Spinal cord (tissue), 9 donors: ENCODE measurements at regions not wholly inside any gene's neighbourhood (a gene's known extent, or its start where the extent isn't known, plus 50 kb on each side); places are given as distances from the start of the nearest gene placed in this dataset.

Experiments
- DNase-seq, 6 donors: peaks; one replicate each; pipeline versions ENCODE4 v3.0.0 to v3.0.0-alpha.2; 2013 to 2015; ENCODE audit warnings: low spot score in 6 of 6, low read depth in 4 of 6
- H3K27ac ChIP-seq: one replicate; pipeline ENCODE4 v1.5.1; 2013; ENCODE audit warnings: low read depth, low read length, control low read depth
- H3K27me3 ChIP-seq: one replicate; pipeline ENCODE4 v1.6.1; 2013; ENCODE audit warnings: low read length; ENCODE audit not compliant: control insufficient read depth, insufficient read depth
- H3K36me3 ChIP-seq: one replicate; pipeline ENCODE4 v1.6.1; 2013; ENCODE audit warnings: low read length; ENCODE audit not compliant: control insufficient read depth, insufficient read depth
- H3K4me1 ChIP-seq: one replicate; pipeline ENCODE4 v1.6.1; 2013; ENCODE audit warnings: low read length; ENCODE audit not compliant: control insufficient read depth, insufficient read depth
- H3K4me3 ChIP-seq: one replicate; pipeline ENCODE4 v1.5.1; 2013; ENCODE audit warnings: low read depth, low read length, control low read depth
- H3K9me3 ChIP-seq: one replicate; pipeline ENCODE4 v1.6.1; 2013; ENCODE audit warnings: low read length; ENCODE audit not compliant: control insufficient read depth, insufficient read depth
- WGBS: methylation state at CpG from one replicate; pipeline ENCODE4 v1.1.5; 2013; ENCODE audit warnings: missing lambda C conversion rate; ENCODE audit not compliant: insufficient coverage; 5-methylcytosine and 5-hydroxymethylcytosine counted together
- donor health status: healthy.

DNA sequence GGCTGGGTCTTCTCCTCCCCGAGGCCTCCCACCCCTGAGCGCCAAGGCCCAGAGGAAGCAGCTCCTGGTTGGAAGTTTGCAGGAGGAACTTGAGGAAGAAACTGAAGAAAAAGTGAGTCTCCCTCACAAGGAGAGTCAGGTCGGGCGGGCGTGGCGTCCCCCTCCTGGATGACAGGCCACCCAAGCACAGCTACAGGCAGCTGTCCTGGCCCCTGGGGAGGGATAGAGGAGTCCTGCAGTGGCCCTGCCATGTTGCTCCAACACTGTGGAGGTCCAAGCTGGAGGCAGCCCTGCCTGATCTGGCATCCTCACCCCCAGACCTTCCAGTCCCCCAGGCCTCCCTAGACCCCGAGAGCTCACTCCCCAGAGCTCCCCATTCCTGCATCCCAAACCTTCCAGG lies 1150.1 kb downstream of the BRD1 start:
- Histone ChIP-seq H3K9me3 (peaks cover 5% of the 10 kb centered on the region), H3K27ac (no peak overlapping the region), H3K27me3 (no peaks in the 10 kb centered on the region), H3K4me1 (peaks cover 20% of the 10 kb centered on the region), H3K36me3 (peaks cover 56% of the 10 kb centered on the region), H3K4me3 (no peak overlapping the region)
- DNase-seq: no peak
- 94% methylated on average over 7 of the region's 7 CpGs for WGBS

DNA sequence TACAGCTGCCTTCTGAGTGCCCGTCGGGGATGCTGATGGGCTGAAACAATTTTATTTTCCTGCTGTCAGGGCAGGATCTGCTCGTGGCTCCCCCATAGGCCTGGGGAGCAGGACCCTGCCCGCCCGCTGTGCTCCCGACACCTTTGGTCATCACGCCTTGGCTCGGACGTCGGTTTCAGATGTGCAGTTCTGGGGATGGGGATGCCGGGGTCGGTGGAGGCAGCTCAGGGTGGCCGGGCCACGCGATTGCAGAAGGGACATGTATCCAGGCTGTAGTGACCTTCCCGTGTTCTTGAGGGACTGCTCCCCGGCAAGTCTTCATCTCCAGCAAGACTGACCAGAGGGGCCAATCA lies 1150.5 kb downstream of the BRD1 start:
- Histone ChIP-seq H3K9me3 (peaks cover 7% of the 10 kb centered on the region), H3K4me3 (no peak overlapping the region), H3K27me3 (no peaks in the 10 kb centered on the region), H3K27ac (no peak overlapping the region), H3K4me1 (peaks cover 18% of the 10 kb centered on the region), H3K36me3 (peaks cover 55% of the 10 kb centered on the region)
- WGBS: 85% methylated on average over 17 of the region's 17 CpGs
- DNase-seq: no peak

DNA sequence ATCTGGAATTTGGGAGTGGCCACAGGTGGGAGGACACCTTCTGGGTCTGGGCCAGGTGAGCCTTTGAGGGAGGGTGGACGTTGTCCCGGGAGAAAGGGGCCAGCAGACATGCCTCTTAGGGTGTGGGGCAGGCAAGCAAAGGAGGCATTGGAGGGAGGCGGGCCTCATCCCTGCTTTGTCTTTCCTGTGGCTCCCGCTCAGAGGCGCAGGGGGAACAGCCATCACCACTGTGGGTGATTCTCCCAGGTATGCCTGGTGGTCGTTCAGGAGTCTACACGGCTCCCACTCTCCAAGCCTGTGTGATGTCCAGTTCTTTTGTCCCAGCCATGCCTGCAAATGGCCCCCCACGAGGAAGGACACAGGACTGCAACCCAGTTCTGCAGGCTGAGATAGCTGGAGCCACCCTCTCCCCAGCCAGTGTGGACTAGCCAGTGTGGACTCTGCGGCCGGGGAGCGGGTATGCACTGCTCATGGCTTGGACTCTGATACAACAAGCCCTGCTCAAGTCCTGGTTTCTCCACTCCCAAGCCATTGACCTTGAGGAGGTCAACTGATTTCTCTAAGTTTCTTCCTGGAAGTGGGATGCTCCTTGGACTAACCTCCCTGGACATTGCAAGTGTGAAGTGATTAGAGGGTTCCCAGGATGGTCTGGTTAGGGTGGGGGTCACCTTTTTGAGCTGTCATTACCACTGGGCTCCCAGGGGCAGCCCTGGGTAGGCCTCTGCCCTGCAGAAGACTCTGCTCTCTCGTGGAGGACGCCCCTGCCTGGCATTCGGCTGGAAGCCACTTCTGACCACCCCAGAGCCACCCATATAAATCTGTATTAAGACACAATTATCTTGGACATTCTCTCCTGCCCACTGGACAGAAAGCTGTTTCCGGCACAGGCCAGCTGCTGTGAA lies 1151.2 kb downstream of the BRD1 start:
- DNase-seq: no peak
- Histone ChIP-seq H3K27ac (no peak overlapping the region), H3K4me1 (peaks cover 17% of the 10 kb centered on the region), H3K36me3 (peaks cover 50% of the 10 kb centered on the region), H3K4me3 (no peak overlapping the region), H3K27me3 (no peaks in the 10 kb centered on the region), H3K9me3 (peaks cover 7% of the 10 kb centered on the region)
- WGBS: 94% methylated on average over 15 of the region's 15 CpGs

DNA sequence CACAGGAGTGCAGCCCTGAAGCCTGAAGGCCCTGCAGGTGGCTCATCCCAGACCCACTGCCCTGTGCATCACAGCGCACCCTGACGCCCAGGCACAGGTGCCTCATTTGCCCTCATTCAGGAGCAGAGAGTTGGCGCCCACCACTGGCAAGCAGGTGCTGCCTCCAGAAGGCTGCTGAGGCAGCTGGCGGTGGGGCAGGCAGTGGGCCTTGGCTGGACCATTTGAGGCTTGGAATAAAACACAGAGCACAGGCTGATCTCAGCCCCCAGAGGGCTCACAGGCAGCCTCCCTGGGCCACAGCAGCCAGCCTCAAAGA lies 1151.9 kb downstream of the BRD1 start:
- DNase-seq: no peak
- WGBS: 91% methylated on average over 4 of the region's 4 CpGs
- H3K27ac ChIP-seq: no peak overlapping the region

DNA sequence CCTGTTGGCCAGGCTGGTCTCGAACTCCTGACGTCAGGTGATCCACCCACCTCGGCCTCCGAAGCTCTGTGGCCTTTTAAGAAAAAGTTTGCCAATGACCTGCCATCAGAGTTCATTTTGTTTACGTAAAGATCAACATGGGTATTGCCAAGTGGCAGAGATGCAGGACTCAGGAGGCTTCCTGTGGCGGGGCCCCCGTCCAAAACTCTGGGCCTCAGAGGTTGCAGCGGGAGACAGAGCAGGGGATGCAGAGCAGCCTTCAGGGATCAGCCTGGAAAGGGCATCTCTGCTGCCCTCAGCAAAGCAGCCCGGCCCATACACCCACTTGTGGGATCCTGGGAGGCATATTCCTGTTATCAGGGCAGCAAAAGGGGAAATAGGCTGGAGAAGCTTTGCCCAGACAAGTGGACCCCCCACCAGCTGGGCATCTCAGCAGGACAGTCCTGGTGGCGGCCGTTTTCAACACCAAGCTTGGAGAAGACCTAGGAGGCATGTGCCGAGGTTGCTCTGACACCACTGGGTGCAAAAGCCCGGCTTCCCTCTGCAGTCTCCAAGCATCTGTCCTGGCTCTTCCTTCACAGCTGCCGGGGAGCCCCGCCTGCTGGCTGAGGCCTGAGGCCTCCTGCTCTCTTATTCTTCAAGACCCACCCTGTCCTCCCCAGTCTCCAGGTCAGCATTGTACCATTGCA lies 1152.4 kb downstream of the BRD1 start:
- Histone ChIP-seq H3K27me3 (no peaks in the 10 kb centered on the region), H3K4me3 (no peak overlapping the region), H3K9me3 (peaks cover 7% of the 10 kb centered on the region), H3K36me3 (peaks cover 47% of the 10 kb centered on the region), H3K27ac (no peak overlapping the region), H3K4me1 (peaks cover 21% of the 10 kb centered on the region)
- no peak for DNase-seq
- 87% methylated on average over 12 of the region's 15 CpGs for WGBS

More for the DNA sequence above, 1151.9 kb downstream of the BRD1 start:
- Histone ChIP-seq H3K27me3 (no peaks in the 10 kb centered on the region), H3K9me3 (peaks cover 7% of the 10 kb centered on the region), H3K36me3 (peaks cover 52% of the 10 kb centered on the region), H3K4me1 (peaks cover 17% of the 10 kb centered on the region), H3K4me3 (no peak overlapping the region)

DNA sequence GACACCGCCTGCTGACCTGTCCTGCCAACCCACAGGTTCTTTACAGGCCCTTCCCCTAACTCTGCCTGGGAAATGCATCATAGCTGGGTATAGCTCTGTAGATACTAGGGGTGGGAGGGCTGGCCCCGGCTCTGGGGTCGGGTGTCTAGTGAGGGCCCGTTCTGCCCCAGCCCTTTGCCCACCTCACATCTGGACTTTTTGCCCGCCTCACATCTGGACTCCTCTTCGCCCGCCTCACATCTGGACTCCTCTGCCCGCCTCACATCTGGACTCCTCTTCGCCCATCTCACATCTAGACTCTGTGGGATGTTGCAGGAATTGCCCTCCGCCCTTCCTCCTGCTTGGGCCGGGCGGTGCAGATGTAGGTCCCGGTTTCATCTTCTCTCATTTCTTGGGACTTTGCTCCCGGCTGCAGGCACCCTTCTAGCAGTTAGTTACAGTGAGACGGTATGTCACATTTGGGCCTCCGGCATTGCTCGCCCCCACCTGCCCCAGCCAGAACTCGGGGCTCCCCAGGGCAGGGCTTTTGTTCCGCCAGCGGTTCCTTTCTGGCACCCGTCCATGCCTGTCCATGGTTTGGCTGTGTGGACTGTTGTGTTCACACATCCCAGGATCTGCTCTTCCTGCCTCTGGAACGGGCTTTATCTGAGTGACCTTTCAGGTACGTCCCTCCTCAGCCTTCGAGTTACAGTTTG lies 1153.7 kb downstream of the BRD1 start:
- WGBS: 83% methylated on average over 21 of the region's 24 CpGs

DNA sequence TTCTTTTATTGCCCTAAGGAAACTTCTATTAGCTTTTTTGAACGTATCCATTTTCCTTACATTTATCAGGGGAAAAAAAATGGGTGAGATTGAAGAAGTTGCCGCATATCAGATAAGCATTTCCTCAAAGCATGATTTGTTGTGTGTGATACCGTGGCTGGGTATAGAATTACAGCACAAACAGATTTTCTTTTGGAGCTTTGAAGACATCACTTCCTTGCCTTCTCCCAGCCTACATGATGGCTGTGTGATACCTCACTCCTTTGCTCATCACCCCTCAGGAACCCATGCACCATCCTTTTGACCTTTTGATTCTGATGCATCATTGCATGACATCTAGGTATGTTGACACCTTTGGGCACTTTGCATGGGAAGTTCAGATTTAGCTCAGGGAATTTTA lies 1155.3 kb downstream of the BRD1 start:
- Histone ChIP-seq H3K4me1 (peaks cover 29% of the 10 kb centered on the region), H3K27ac (no peak overlapping the region), H3K36me3 (peaks cover 30% of the 10 kb centered on the region), H3K4me3 (no peak overlapping the region), H3K9me3 (peaks cover 7% of the 10 kb centered on the region), H3K27me3 (no peaks in the 10 kb centered on the region)
- no CpG with 5 or more reads among the region's 3 CpGs for WGBS
- no peak for DNase-seq

More for the DNA sequence above, 1153.7 kb downstream of the BRD1 start:
- H3K27me3 ChIP-seq: no peaks in the 10 kb centered on the region
- peaks cover 7% of the 10 kb centered on the region for H3K9me3 ChIP-seq
- no peak overlapping the region for H3K4me3 ChIP-seq
- no peak overlapping the region for H3K27ac ChIP-seq
- DNase-seq: no peak
- peaks cover 34% of the 10 kb centered on the region for H3K4me1 ChIP-seq
- peaks cover 45% of the 10 kb centered on the region for H3K36me3 ChIP-seq

DNA sequence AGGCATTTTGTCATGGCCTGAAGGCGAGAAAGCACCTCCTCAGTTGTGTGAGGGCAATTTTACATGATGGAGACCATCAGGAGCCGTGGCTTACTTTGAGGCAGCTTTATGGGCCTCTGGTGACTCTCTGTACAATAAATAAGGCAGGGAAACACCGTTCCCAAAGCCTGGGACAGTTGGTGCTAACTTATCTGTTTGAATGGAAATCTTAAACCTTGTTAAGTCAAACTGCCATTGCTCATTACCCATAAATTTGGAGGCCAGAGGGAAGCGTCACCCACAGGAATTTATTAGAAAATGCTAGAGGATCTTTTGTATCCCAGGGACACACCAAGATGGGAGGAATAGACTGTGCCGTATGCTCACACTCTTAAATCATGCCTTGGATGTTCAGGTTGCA lies 1156.9 kb downstream of the BRD1 start:
- no peak overlapping the region for H3K4me3 ChIP-seq
- WGBS: 54% methylated on average over 4 of the region's 5 CpGs
- H3K27me3 ChIP-seq: no peaks in the 10 kb centered on the region
- no peak overlapping the region for H3K27ac ChIP-seq
- peaks cover 23% of the 10 kb centered on the region for H3K36me3 ChIP-seq
- H3K9me3 ChIP-seq: peaks cover 7% of the 10 kb centered on the region
- DNase-seq: peak in 1 of 6 donors; percentile 75
- H3K4me1 ChIP-seq: peaks cover 34% of the 10 kb centered on the region

DNA sequence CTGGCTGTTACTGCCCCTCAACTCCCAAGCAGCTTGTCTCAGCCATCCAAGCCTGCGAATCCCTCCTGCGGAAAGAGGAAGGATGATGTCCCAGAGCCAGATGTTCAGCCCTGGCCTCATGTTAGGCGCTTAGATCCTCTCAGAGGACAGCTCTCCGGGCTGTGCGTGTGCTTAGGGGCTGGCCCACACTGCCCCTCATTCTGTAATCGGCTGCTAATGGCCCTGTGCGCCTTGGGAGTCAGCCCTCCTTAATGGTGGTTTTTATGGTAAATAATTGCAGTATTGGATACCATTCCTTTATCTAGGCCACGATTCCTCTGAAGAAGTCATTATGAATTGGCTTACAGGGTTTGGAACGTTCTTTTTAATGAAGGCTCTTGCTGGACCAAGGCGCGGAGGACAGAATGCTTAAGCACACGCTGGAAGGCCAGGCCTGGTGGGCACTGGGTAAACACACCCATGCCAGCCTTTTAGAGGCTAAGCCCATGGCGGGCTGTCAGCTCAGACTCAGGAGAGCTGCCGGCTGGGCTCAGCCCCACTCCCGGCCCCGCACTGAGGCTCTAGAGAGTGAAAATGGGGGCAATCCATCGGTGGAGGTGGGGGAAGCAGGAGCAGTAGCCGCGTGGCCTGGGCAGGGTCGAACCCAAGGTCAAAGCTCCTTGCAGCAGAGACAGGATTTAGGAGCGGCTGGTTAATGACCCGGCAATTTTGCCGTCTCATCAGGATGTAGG lies 1157.5 kb downstream of the BRD1 start:
- DNase-seq: peak in 2 of 6 donors; percentile 15 to 58
- Histone ChIP-seq H3K9me3 (peaks cover 7% of the 10 kb centered on the region), H3K4me1 (peaks cover 35% of the 10 kb centered on the region), H3K4me3 (no peak overlapping the region), H3K27ac (no peak overlapping the region), H3K27me3 (no peaks in the 10 kb centered on the region), H3K36me3 (peaks cover 18% of the 10 kb centered on the region)
- 60% methylated on average over 17 of the region's 23 CpGs for WGBS
